Neural progenitor cell (in vitro differentiated cells): ENCODE measurements at regions not wholly inside any gene's neighbourhood (a gene's known extent, or its start where the extent isn't known, plus 50 kb on each side); places are given as distances from the start of the nearest gene placed in this dataset.

ENCODE experiments used
- EZH2 ChIP-seq: fragments of 200-600 bp; sonication (generic); IDR thresholded peaks from 2 replicates; pipeline ENCODE4 v1.6.1; 2017; ENCODE audit warnings: antibody characterized with exemption, mild to moderate bottlenecking, moderate library complexity
- EZH2phosphoT487 ChIP-seq: fragments of 200-600 bp; sonication (generic); IDR thresholded peaks from 2 replicates; pipeline ENCODE4 v1.6.1; 2017; ENCODE audit warnings: antibody characterized with exemption
- TF ChIP-seq, protein P1 (sequence below): fragments of 200-600 bp; sonication (generic); IDR thresholded peaks from 2 replicates; pipeline ENCODE4 v1.5.1; 2017; ENCODE audit warnings: antibody characterized with exemption, mild to moderate bottlenecking

- TF ChIP-seq EZH2: no peak
- TF ChIP-seq, protein P1, sequence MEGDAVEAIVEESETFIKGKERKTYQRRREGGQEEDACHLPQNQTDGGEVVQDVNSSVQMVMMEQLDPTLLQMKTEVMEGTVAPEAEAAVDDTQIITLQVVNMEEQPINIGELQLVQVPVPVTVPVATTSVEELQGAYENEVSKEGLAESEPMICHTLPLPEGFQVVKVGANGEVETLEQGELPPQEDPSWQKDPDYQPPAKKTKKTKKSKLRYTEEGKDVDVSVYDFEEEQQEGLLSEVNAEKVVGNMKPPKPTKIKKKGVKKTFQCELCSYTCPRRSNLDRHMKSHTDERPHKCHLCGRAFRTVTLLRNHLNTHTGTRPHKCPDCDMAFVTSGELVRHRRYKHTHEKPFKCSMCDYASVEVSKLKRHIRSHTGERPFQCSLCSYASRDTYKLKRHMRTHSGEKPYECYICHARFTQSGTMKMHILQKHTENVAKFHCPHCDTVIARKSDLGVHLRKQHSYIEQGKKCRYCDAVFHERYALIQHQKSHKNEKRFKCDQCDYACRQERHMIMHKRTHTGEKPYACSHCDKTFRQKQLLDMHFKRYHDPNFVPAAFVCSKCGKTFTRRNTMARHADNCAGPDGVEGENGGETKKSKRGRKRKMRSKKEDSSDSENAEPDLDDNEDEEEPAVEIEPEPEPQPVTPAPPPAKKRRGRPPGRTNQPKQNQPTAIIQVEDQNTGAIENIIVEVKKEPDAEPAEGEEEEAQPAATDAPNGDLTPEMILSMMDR: no peak
- TF ChIP-seq EZH2phosphoT487: no peak
Observed at GRCh38 chr21:35427320-35428000, 378.4 kb upstream of the RUNX1 start.
